B cell (primary cell): ENCODE measurements at regions not wholly inside any gene's neighbourhood (a gene's known extent, or its start where the extent isn't known, plus 50 kb on each side); places are given as distances from the start of the nearest gene placed in this dataset.

Source experiments
- ATAC-seq: fragments of 200-7000 bp; cut with Tn5 transposase; one replicate; pipeline ENCODE4 v1.10.0; 2021; ENCODE audit warnings: low read depth, mild to moderate bottlenecking, moderate number of reproducible peaks, moderate library complexity
- CTCF ChIA-PET: fragments of 350-600 bp; sonication (Branson Sonifier 250); formaldehyde crosslinking; loops from one replicate; lab custom pipeline; 2021; ENCODE audit warnings: antibody characterized with exemption, inconsistent platforms; lab: Charles Lee
- POLR2A ChIA-PET: fragments of 350-600 bp; sonication (Branson Sonifier 250); formaldehyde crosslinking; loops from one replicate; lab custom pipeline; 2021; ENCODE audit warnings: antibody characterized with exemption; lab: Charles Lee
- DNase-seq: peaks from one replicate; pipeline ENCODE4 v3.0.0; 2013
- H2AFZ ChIP-seq: 2 replicates; pipeline ENCODE4 v1.6.1; 2012; ENCODE audit warnings: mild to moderate bottlenecking, low read depth, low read length; ENCODE audit not compliant: insufficient read depth, poor library complexity, severe bottlenecking
- H3K27ac ChIP-seq, 2 donors: 1 replicate in 1 of 2; 2 replicates in 1 of 2; pipeline ENCODE4 v1.5.1; 2012 to 2013; ENCODE audit warnings: low read length in 2 of 2, mild to moderate bottlenecking in 2 of 2, moderate library complexity in 1 of 2
- H3K27me3 ChIP-seq, 4 experiments: fragments of 200-600 bp in 1 of 4; sonication (generic) in 1 of 4; replicated peaks in 1 of 4; 1 replicate in 2 of 4; 2 replicates in 2 of 4; pipeline versions ENCODE4 v1.6.1 to v1.7.0; 2013 to 2016; ENCODE audit warnings: low read length in 3 of 4, mild to moderate bottlenecking in 2 of 4, mixed read lengths in 1 of 4, moderate library complexity in 1 of 4; ENCODE audit not compliant: insufficient read depth in 4 of 4, control insufficient read depth in 3 of 4; ENCODE audit errors: control extremely low read depth in 1 of 4
- H3K36me3 ChIP-seq, 2 experiments: replicated peaks in 1 of 2; 1 replicate in 1 of 2; 2 replicates in 1 of 2; pipeline versions ENCODE4 v1.6.1 to v1.7.1; 2013; ENCODE audit warnings: low read length in 1 of 2; ENCODE audit not compliant: insufficient read depth in 2 of 2, control insufficient read depth in 1 of 2; ENCODE audit errors: control extremely low read depth in 1 of 2, extremely low read depth in 1 of 2
- H3K4me1 ChIP-seq, 2 donors: fragments of 200-600 bp in 1 of 2; sonication (generic) in 1 of 2; 1 replicate in 1 of 2; 2 replicates in 1 of 2; pipeline versions ENCODE4 v1.5.1 to v1.6.1; 2013 to 2017; ENCODE audit warnings: low read length in 2 of 2; ENCODE audit not compliant: control insufficient read depth in 2 of 2, insufficient read depth in 2 of 2
- H3K4me2 ChIP-seq: replicated peaks from 2 replicates; pipeline ENCODE3; 2012; ENCODE audit warnings: mild to moderate bottlenecking, low read depth, low read length; ENCODE audit not compliant: poor library complexity, severe bottlenecking
- H3K4me3 ChIP-seq, 5 experiments: fragments of 200-600 bp in 1 of 5; sonication (generic) in 1 of 5; 1 replicate in 3 of 5; 2 replicates in 2 of 5; pipeline versions ENCODE4 v1.5.1 to v1.7.0; 2011 to 2016; ENCODE audit warnings: low read length in 4 of 5, mild to moderate bottlenecking in 4 of 5, low read depth in 2 of 5, control low read depth in 1 of 5, moderate library complexity in 1 of 5; ENCODE audit not compliant: insufficient read depth in 1 of 5; ENCODE audit errors: control extremely low read depth in 1 of 5, extremely low read depth in 1 of 5
- H3K79me2 ChIP-seq: fragments of 200-600 bp; sonication (generic); one replicate; pipeline ENCODE4 v1.6.0; 2016; ENCODE audit warnings: low read length; ENCODE audit not compliant: control insufficient read depth, insufficient read depth
- H3K9ac ChIP-seq: fragments of 200-600 bp; sonication (generic); 2 replicates; pipeline ENCODE4 v1.6.1; 2017; ENCODE audit warnings: mild to moderate bottlenecking, low read length, moderate library complexity
- H3K9me3 ChIP-seq, 3 donors: one replicate each; pipeline versions ENCODE4 v1.6.1 to v1.7.1; 2013; ENCODE audit warnings: low read length in 2 of 3; ENCODE audit not compliant: control insufficient read depth in 2 of 3, insufficient read depth in 1 of 3; ENCODE audit errors: control extremely low read depth in 1 of 3
- H4K20me1 ChIP-seq: 2 replicates; pipeline ENCODE4 v1.6.0; 2012; ENCODE audit warnings: mild to moderate bottlenecking, low read length; ENCODE audit not compliant: insufficient read depth, control insufficient read depth, poor library complexity, severe bottlenecking
- H3K27ac Mint-ChIP-seq: one replicate; pipeline ENCODE4 v1.8.0; 2021; ENCODE audit warnings: mixed read lengths
- H3K27me3 Mint-ChIP-seq: one replicate; pipeline ENCODE4 v1.8.0; 2021; ENCODE audit warnings: mixed read lengths
- H3K4me1 Mint-ChIP-seq: one replicate; pipeline ENCODE4 v1.8.0; 2021; ENCODE audit warnings: mixed read lengths
- H3K4me3 Mint-ChIP-seq: one replicate; pipeline ENCODE4 v1.8.0; 2021; ENCODE audit warnings: mixed read lengths
- H3K9me3 Mint-ChIP-seq: one replicate; pipeline ENCODE4 v1.8.0; 2022; ENCODE audit warnings: mixed read lengths; ENCODE audit not compliant: insufficient read depth
- CTCF ChIP-seq: fragments of 200-600 bp; IDR thresholded peaks from one replicate; pipeline ENCODE4 v1.8.0; 2022; ENCODE audit warnings: antibody characterized with exemption, mild to moderate bottlenecking
- EZH2 ChIP-seq: IDR thresholded peaks from 2 replicates; pipeline ENCODE4 v1.6.1; 2012; ENCODE audit warnings: borderline replicate concordance, low read depth, mild to moderate bottlenecking, moderate library complexity, low read length; ENCODE audit not compliant: insufficient read depth, poor library complexity, severe bottlenecking
- WGBS: methylation state at CpG from one replicate; pipeline ENCODE4 v1.1.5; 2013; ENCODE audit warnings: missing lambda C conversion rate; ENCODE audit not compliant: insufficient coverage; 5-methylcytosine and 5-hydroxymethylcytosine counted together
- intact Hi-C: fragments of 100-400 bp; cut with micrococcal nuclease; formaldehyde crosslinking; loops from one replicate; pipeline ENCODE4 v1.10.0; 2022

GRCh38 chr6:143609972-143610371 is 67.8 kb upstream of the PHACTR2 start:
- H3K9me3 ChIP-seq: no peaks in the 10 kb centered on the region
- WGBS: no CpG with 5 or more reads among the region's 1 CpG
- no peak for ATAC-seq
- H3K36me3 ChIP-seq: no peaks in the 10 kb centered on the region
- peaks cover 9% of the 10 kb centered on the region in 2 donors for H3K4me1 ChIP-seq
- ChIA-PET CTCF (no interaction called here), POLR2A (no interaction called here)
- H3K79me2 ChIP-seq: no peaks in the 10 kb centered on the region
- TF ChIP-seq CTCF (no peak), EZH2 (no peak)
- no peak overlapping the region for H2AFZ ChIP-seq
- Mint-ChIP-seq H3K27me3 (no peaks in the 10 kb centered on the region), H3K27ac (no peak overlapping the region), H3K9me3 (no peaks in the 10 kb centered on the region), H3K4me1 (peaks cover 13% of the 10 kb centered on the region), H3K4me3 (no peak overlapping the region)
- no peak overlapping the region for H3K9ac ChIP-seq
- no peaks in the 10 kb centered on the region for H3K27me3 ChIP-seq
- intact Hi-C loops: no loop called here
- no peak overlapping the region for H3K4me2 ChIP-seq
- no peaks in the 10 kb centered on the region for H4K20me1 ChIP-seq
- no peak for DNase-seq
- no peak overlapping the region for H3K4me3 ChIP-seq
- no peak overlapping the region for H3K27ac ChIP-seq

GRCh38 chr6:143609501-143609900 is 68.3 kb upstream of the PHACTR2 start:
- Histone ChIP-seq H3K4me1 (peaks cover 7% of the 10 kb centered on the region in 2 donors), H3K27ac (no peak overlapping the region), H3K4me2 (no peak overlapping the region), H3K4me3 (no peak overlapping the region), H3K9ac (no peak overlapping the region), H3K36me3 (no peaks in the 10 kb centered on the region), H3K9me3 (no peaks in the 10 kb centered on the region), H3K79me2 (no peaks in the 10 kb centered on the region), H2AFZ (no peak overlapping the region), H3K27me3 (no peaks in the 10 kb centered on the region), H4K20me1 (no peaks in the 10 kb centered on the region)
- no CpG with 5 or more reads among the region's 1 CpG for WGBS
- ChIA-PET CTCF (no interaction called here), POLR2A (no interaction called here)
- intact Hi-C loops: no loop called here
- TF ChIP-seq CTCF: no peak
- TF ChIP-seq EZH2: no peak
- Mint-ChIP-seq H3K27me3 (no peaks in the 10 kb centered on the region), H3K4me3 (no peak overlapping the region), H3K27ac (no peak overlapping the region), H3K4me1 (peaks cover 9% of the 10 kb centered on the region), H3K9me3 (no peaks in the 10 kb centered on the region)
- DNase-seq: no peak
- no peak for ATAC-seq
